GM23338 (cell line): ENCODE measurements at regions not wholly inside any gene's neighbourhood (a gene's known extent, or its start where the extent isn't known, plus 50 kb on each side); places are given as distances from the start of the nearest gene placed in this dataset.

Experiments used
- ATAC-seq: fragments of 200-7000 bp; cut with Tn5 transposase; 3 replicates; pipeline ENCODE4 v1.9.1; 2020
- DNase-seq: peaks from one replicate; pipeline ENCODE4 v3.0.0-alpha.2; 2015; ENCODE audit warnings: low spot score
- H2AFZ ChIP-seq: fragments of 200-600 bp; sonication (generic); 2 replicates; pipeline ENCODE4 v1.8.0; 2016; ENCODE audit warnings: antibody characterized with exemption, mild to moderate bottlenecking, moderate library complexity
- H3F3A ChIP-seq: fragments of 200-600 bp; sonication (generic); replicated peaks from 2 replicates; pipeline ENCODE4 v1.8.0; 2017; ENCODE audit warnings: antibody characterized with exemption, mixed run types, low read depth
- H3K27ac ChIP-seq: fragments of 200-600 bp; sonication (generic); 2 replicates; pipeline ENCODE4 v1.6.1; 2016; ENCODE audit warnings: low read depth
- H3K27me3 ChIP-seq: fragments of 200-600 bp; sonication (generic); 2 replicates; pipeline ENCODE4 v1.8.0; 2016; ENCODE audit warnings: mild to moderate bottlenecking, mixed run types, moderate library complexity; ENCODE audit not compliant: insufficient read depth
- H3K36me3 ChIP-seq: fragments of 200-600 bp; sonication (generic); 2 replicates; pipeline ENCODE4 v1.8.0; 2016; ENCODE audit warnings: mild to moderate bottlenecking; ENCODE audit not compliant: insufficient read depth
- H3K4me1 ChIP-seq: fragments of 200-600 bp; sonication (generic); 2 replicates; pipeline ENCODE4 v1.8.0; 2016; ENCODE audit warnings: mild to moderate bottlenecking, moderate library complexity; ENCODE audit not compliant: insufficient read depth
- H3K4me2 ChIP-seq: fragments of 200-600 bp; sonication (generic); 2 replicates; pipeline ENCODE4 v1.7.1; 2017; ENCODE audit warnings: mixed run types
- H3K4me3 ChIP-seq: fragments of 200-600 bp; sonication (generic); 2 replicates; pipeline ENCODE4 v1.6.1; 2016; ENCODE audit warnings: mixed run types
- H3K79me2 ChIP-seq: fragments of 200-600 bp; sonication (generic); replicated peaks from 2 replicates; pipeline ENCODE4 v1.8.0; 2017; ENCODE audit warnings: mild to moderate bottlenecking; ENCODE audit not compliant: insufficient read depth
- H3K9me2 ChIP-seq: fragments of 200-600 bp; sonication (generic); 2 replicates; pipeline ENCODE4 v1.8.0; 2017; ENCODE audit not compliant: insufficient read depth
- H4K20me1 ChIP-seq: fragments of 200-600 bp; sonication (generic); replicated peaks from 2 replicates; pipeline ENCODE4 v1.8.0; 2017; ENCODE audit warnings: mild to moderate bottlenecking; ENCODE audit not compliant: insufficient read depth
- H3K27ac Mint-ChIP-seq: 2 replicates; pipeline ENCODE4 v1.8.0; 2020; ENCODE audit warnings: inconsistent platforms, mild to moderate bottlenecking, moderate library complexity, mixed read lengths
- H3K27me3 Mint-ChIP-seq: 3 replicates; pipeline ENCODE4 v1.8.0; 2022; ENCODE audit warnings: low read depth, mild to moderate bottlenecking, moderate library complexity, mixed read lengths, inconsistent platforms; ENCODE audit not compliant: insufficient read depth, poor library complexity
- H3K36me3 Mint-ChIP-seq: 3 replicates; pipeline ENCODE4 v1.8.0; 2021; ENCODE audit warnings: low read depth, mild to moderate bottlenecking, inconsistent platforms, moderate library complexity, mixed read lengths
- H3K4me1 Mint-ChIP-seq: 3 replicates; pipeline ENCODE4 v1.8.0; 2020; ENCODE audit warnings: mild to moderate bottlenecking, inconsistent platforms, mixed read lengths
- H3K4me3 Mint-ChIP-seq: 3 replicates; pipeline ENCODE4 v1.8.0; 2021; ENCODE audit warnings: moderate library complexity, mild to moderate bottlenecking, inconsistent platforms, mixed read lengths
- H3K9me3 Mint-ChIP-seq: 3 replicates; pipeline ENCODE4 v1.8.0; 2020; ENCODE audit warnings: moderate library complexity, mild to moderate bottlenecking, inconsistent platforms, mixed read lengths
- CREB1 ChIP-seq: fragments of 250-450 bp; sonication (Bioruptor Pico); IDR thresholded peaks from 2 replicates; pipeline ENCODE4 v1.5.0; 2020; ENCODE audit warnings: low read depth, mild to moderate bottlenecking, moderate library complexity
- CTCF ChIP-seq, 2 experiments: fragments of 200-600 bp in 1 of 2; sonication (generic) in 1 of 2; conservative IDR thresholded peaks; 2 replicates each; pipeline versions ENCODE4 v1.5.1 to v1.6.1; 2016 to 2017; ENCODE audit warnings: antibody characterized with exemption in 2 of 2, low read depth in 2 of 2, mild to moderate bottlenecking in 2 of 2, moderate library complexity in 1 of 2
- ETS1 ChIP-seq: IDR thresholded peaks from 2 replicates; pipeline ENCODE4 v1.6.1; 2016; ENCODE audit warnings: antibody characterized with exemption
- POLR2AphosphoS5 ChIP-seq: IDR thresholded peaks from 2 replicates; pipeline ENCODE4 v1.6.1; 2016; ENCODE audit warnings: antibody characterized with exemption, low read depth
- STAT1 ChIP-seq: IDR thresholded peaks from one replicate; pipeline ENCODE4 v1.6.1; 2016; ENCODE audit warnings: antibody characterized with exemption; ENCODE audit not compliant: unreplicated experiment
- ZNF462 ChIP-seq: fragments of 250-450 bp; sonication (Bioruptor Pico); IDR thresholded peaks from 2 replicates; pipeline ENCODE4 v1.5.0; 2020; ENCODE audit warnings: mild to moderate bottlenecking, moderate library complexity

- H3K4me1 Mint-ChIP-seq, result no peaks in the 10 kb centered on the region
- H3K9me3 Mint-ChIP-seq, result peaks cover 80% of the 10 kb centered on the region
- Histone ChIP-seq H4K20me1 (no peaks in the 10 kb centered on the region), H3K27me3 (no peaks in the 10 kb centered on the region), H3F3A (no peaks in the 10 kb centered on the region), H2AFZ (no peak overlapping the region), H3K4me2 (no peak overlapping the region), H3K27ac (no peak overlapping the region), H3K36me3 (peaks cover 13% of the 10 kb centered on the region; the same call in 1 of the 2 replicates), H3K79me2 (no peaks in the 10 kb centered on the region), H3K4me3 (no peak overlapping the region), H3K4me1 (no peaks in the 10 kb centered on the region), H3K9me2 (no peaks in the 10 kb centered on the region)
- ATAC-seq, result no peak
- peaks cover 37% of the 10 kb centered on the region for H3K36me3 Mint-ChIP-seq
- no peak overlapping the region for H3K27ac Mint-ChIP-seq
- peaks cover 6% of the 10 kb centered on the region for H3K27me3 Mint-ChIP-seq
- H3K4me3 Mint-ChIP-seq, result no peak overlapping the region
- no peak for DNase-seq
- TF ChIP-seq ZNF462 (CRISPR knock-in tag) (no peak), STAT1 (no peak), POLR2AphosphoS5 (no peak), CREB1 (CRISPR knock-in tag) (no peak), ETS1 (no peak)
Observed at GRCh38 chr16:35193956-35194355, 1734.5 kb downstream of the TP53TG3F start.

GRCh38 chr16:35194681-35195080 is 1735.3 kb downstream of the TP53TG3F start:
- H3K36me3 Mint-ChIP-seq, result peaks cover 37% of the 10 kb centered on the region
- Histone ChIP-seq H3K36me3 (peaks cover 13% of the 10 kb centered on the region; the same call in 1 of the 2 replicates), H3K4me2 (no peak overlapping the region), H3K4me1 (no peaks in the 10 kb centered on the region), H3K4me3 (no peak overlapping the region), H3K9me2 (no peaks in the 10 kb centered on the region), H3K27me3 (no peaks in the 10 kb centered on the region), H3K79me2 (no peaks in the 10 kb centered on the region), H3F3A (no peaks in the 10 kb centered on the region), H4K20me1 (no peaks in the 10 kb centered on the region), H3K27ac (no peak overlapping the region), H2AFZ (no peak overlapping the region)
- no peak overlapping the region for H3K4me3 Mint-ChIP-seq
- no peak overlapping the region for H3K27ac Mint-ChIP-seq
- DNase-seq (no peak), ATAC-seq (no peak)
- H3K4me1 Mint-ChIP-seq, result no peaks in the 10 kb centered on the region
- H3K27me3 Mint-ChIP-seq, result peaks cover 6% of the 10 kb centered on the region
- peaks cover 84% of the 10 kb centered on the region for H3K9me3 Mint-ChIP-seq
- no peak for TF ChIP-seq CTCF (conservative IDR thresholded peaks at IDR 0.05; ENCODE audit: low read depth in 2 of 2)
